ENCODE measurements at regions not wholly inside any gene's neighbourhood (a gene's known extent, or its start where the extent isn't known, plus 50 kb on each side); places are given as distances from the start of the nearest gene placed in this dataset.

- no peak for TF ChIP-seq CTCF (conservative IDR thresholded peaks at IDR 0.05)
- no peak for TF ChIP-seq EZH2 (IDR thresholded peaks at IDR 0.05; ENCODE audit: low read depth)
Observed at GRCh38 chr6:160926281-160927276, 65.0 kb upstream of the MAP3K4 start.

Data from PC-9 (cell line).